HEK293 (cell line): ENCODE measurements at regions not wholly inside any gene's neighbourhood (a gene's known extent, or its start where the extent isn't known, plus 50 kb on each side); places are given as distances from the start of the nearest gene placed in this dataset.

Experiments
- IKZF3 ChIP-seq: fragments of 450-650 bp; IDR thresholded peaks from 2 replicates; pipeline ENCODE4 v1.5.0; 2018; ENCODE audit warnings: missing biosample characterization, mild to moderate bottlenecking, missing genetic modification characterization, moderate library complexity
- REPIN1 ChIP-seq: fragments of 450-650 bp; formaldehyde crosslinking; IDR thresholded peaks from 2 replicates; pipeline ENCODE4 v1.5.1; 2017; ENCODE audit warnings: missing biosample characterization, missing genetic modification characterization, low read depth
- ZBTB7A ChIP-seq: fragments of 450-650 bp; formaldehyde crosslinking; IDR thresholded peaks from 2 replicates; pipeline ENCODE4 v1.5.1; 2016; ENCODE audit warnings: low read depth, missing biosample characterization, missing genetic modification characterization
- TF ChIP-seq, protein P1 (sequence below): fragments of 450-650 bp; formaldehyde crosslinking; IDR thresholded peaks from 2 replicates; pipeline ENCODE4 v1.5.1; 2016; ENCODE audit warnings: missing biosample characterization, missing genetic modification characterization

DNA sequence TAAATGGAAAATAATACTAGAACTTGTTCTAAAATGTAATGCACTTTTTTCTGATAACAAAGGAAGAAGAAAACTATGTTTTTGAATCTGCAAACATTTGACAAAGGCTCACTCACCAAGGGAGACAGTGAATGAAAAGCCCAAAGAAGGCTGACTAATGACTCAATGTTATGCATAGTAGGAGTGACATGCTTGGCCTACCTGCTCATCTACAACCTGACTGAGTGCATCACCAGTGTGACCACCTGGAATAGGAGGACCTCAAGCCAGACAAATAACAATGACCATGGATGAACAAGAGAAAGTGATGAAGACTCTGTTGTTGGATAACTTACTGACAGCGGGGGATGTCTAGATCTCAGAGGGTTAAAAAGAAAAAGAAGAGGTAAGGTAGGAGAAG, 157.2 kb downstream of the SIM1 start:
- TF ChIP-seq ZBTB7A (tag by site-specific recombination) (no peak), IKZF3 (tag by site-specific recombination) (no peak), REPIN1 (tag by site-specific recombination) (no peak)
- TF ChIP-seq, protein P1, sequence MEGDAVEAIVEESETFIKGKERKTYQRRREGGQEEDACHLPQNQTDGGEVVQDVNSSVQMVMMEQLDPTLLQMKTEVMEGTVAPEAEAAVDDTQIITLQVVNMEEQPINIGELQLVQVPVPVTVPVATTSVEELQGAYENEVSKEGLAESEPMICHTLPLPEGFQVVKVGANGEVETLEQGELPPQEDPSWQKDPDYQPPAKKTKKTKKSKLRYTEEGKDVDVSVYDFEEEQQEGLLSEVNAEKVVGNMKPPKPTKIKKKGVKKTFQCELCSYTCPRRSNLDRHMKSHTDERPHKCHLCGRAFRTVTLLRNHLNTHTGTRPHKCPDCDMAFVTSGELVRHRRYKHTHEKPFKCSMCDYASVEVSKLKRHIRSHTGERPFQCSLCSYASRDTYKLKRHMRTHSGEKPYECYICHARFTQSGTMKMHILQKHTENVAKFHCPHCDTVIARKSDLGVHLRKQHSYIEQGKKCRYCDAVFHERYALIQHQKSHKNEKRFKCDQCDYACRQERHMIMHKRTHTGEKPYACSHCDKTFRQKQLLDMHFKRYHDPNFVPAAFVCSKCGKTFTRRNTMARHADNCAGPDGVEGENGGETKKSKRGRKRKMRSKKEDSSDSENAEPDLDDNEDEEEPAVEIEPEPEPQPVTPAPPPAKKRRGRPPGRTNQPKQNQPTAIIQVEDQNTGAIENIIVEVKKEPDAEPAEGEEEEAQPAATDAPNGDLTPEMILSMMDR (tag by site-specific recombination) = no peak
